ENCODE measurements at regions not wholly inside any gene's neighbourhood (a gene's known extent, or its start where the extent isn't known, plus 50 kb on each side); places are given as distances from the start of the nearest gene placed in this dataset.
"Not testable (repeated sequence)": the region's sequence is repeated elsewhere in the genome, so short reads cannot be mapped to it uniquely, and the experiment has no call there.

GRCh38 chr20:2220298-2220697, 75.5 kb upstream of the TGM3 start:
- H3K36me3 Mint-ChIP-seq (ENCODE audit: low read depth) = no peaks in the 10 kb centered on the region
- no peak overlapping the region for H3K4me3 Mint-ChIP-seq
- H3K9me3 Mint-ChIP-seq = peaks cover 14% of the 10 kb centered on the region
- no peaks in the 10 kb centered on the region for H3K4me1 Mint-ChIP-seq
- H3K27ac Mint-ChIP-seq = no peak overlapping the region
- TF ChIP-seq CTCF (IDR thresholded peaks at IDR 0.05; ENCODE audit: unreplicated experiment in 3 of 3) = no peak
- H3K27me3 Mint-ChIP-seq (ENCODE audit: low read depth) = no peaks in the 10 kb centered on the region

GRCh38 chr20:2221921-2222320, 73.9 kb upstream of the TGM3 start:
- no peaks in the 10 kb centered on the region for H3K4me1 Mint-ChIP-seq
- no peaks in the 10 kb centered on the region for H3K27me3 Mint-ChIP-seq (ENCODE audit: low read depth)
- no peak for TF ChIP-seq CTCF (IDR thresholded peaks at IDR 0.05; ENCODE audit: unreplicated experiment in 3 of 3)
- no peaks in the 10 kb centered on the region for H3K36me3 Mint-ChIP-seq (ENCODE audit: low read depth)
- no peak overlapping the region for H3K4me3 Mint-ChIP-seq
- no peak overlapping the region for H3K27ac Mint-ChIP-seq
- H3K9me3 Mint-ChIP-seq = peaks cover 12% of the 10 kb centered on the region

- H3K4me3 Mint-ChIP-seq = no peak overlapping the region
- no peak overlapping the region for H3K27ac Mint-ChIP-seq
- H3K9me3 Mint-ChIP-seq = peaks cover 12% of the 10 kb centered on the region
- no peak for TF ChIP-seq CTCF (IDR thresholded peaks at IDR 0.05; ENCODE audit: unreplicated experiment in 3 of 3)
- no peaks in the 10 kb centered on the region for H3K36me3 Mint-ChIP-seq (ENCODE audit: low read depth)
- no peaks in the 10 kb centered on the region for H3K4me1 Mint-ChIP-seq
- no peaks in the 10 kb centered on the region for H3K27me3 Mint-ChIP-seq (ENCODE audit: low read depth)
Observed at GRCh38 chr20:2223558-2224367, 72.0 kb upstream of the TGM3 start.

- no peaks in the 10 kb centered on the region for H3K27me3 Mint-ChIP-seq (ENCODE audit: low read depth)
- H3K36me3 Mint-ChIP-seq (ENCODE audit: low read depth) = no peaks in the 10 kb centered on the region
- H3K4me3 Mint-ChIP-seq = no peak overlapping the region
- no peak for TF ChIP-seq CTCF (IDR thresholded peaks at IDR 0.05; ENCODE audit: unreplicated experiment in 3 of 3)
- no peaks in the 10 kb centered on the region for H3K4me1 Mint-ChIP-seq
- no peak overlapping the region for H3K27ac Mint-ChIP-seq
- H3K9me3 Mint-ChIP-seq = peaks cover 9% of the 10 kb centered on the region
Observed at GRCh38 chr20:2224368-2224639, 71.5 kb upstream of the TGM3 start.

GRCh38 chr20:2227285-2227684, 68.5 kb upstream of the TGM3 start:
- H3K9me3 Mint-ChIP-seq; H3K36me3 Mint-ChIP-seq (ENCODE audit: low read depth); H3K27me3 Mint-ChIP-seq (ENCODE audit: low read depth); H3K27ac Mint-ChIP-seq; H3K4me3 Mint-ChIP-seq; H3K4me1 Mint-ChIP-seq: not testable (repeated sequence)

- Mint-ChIP-seq H3K27ac (no peak overlapping the region), H3K4me3 (no peak overlapping the region), H3K36me3 (ENCODE audit: low read depth) (no peaks in the 10 kb centered on the region), H3K4me1 (no peaks in the 10 kb centered on the region), H3K27me3 (ENCODE audit: low read depth) (no peaks in the 10 kb centered on the region), H3K9me3 (no peaks in the 10 kb centered on the region)
- no peak for TF ChIP-seq CTCF (IDR thresholded peaks at IDR 0.05; ENCODE audit: unreplicated experiment in 3 of 3)
Observed at GRCh38 chr20:2227861-2228260, 67.9 kb upstream of the TGM3 start.
